ENCODE measurements at regions not wholly inside any gene's neighbourhood (a gene's known extent, or its start where the extent isn't known, plus 50 kb on each side); places are given as distances from the start of the nearest gene placed in this dataset.

GRCh38 chr10:92761571-92761970 is 71.8 kb downstream of the HHEX start:
- TF ChIP-seq TARDBP (IDR thresholded peaks at IDR 0.05): no peak
- TF ChIP-seq LEF1 (IDR thresholded peaks at IDR 0.05; ENCODE audit: borderline replicate concordance): no peak
- TF ChIP-seq FOXM1 (IDR thresholded peaks at IDR 0.05; ENCODE audit: borderline replicate concordance): no peak
- TF ChIP-seq ELF4 (IDR thresholded peaks at IDR 0.05): no peak
- TF ChIP-seq SP1 (IDR thresholded peaks at IDR 0.05): no peak
- no peak for TF ChIP-seq NFRKB (IDR thresholded peaks at IDR 0.05)
- TF ChIP-seq FOXK2 (IDR thresholded peaks at IDR 0.05): no peak
- no peak for TF ChIP-seq PKNOX1 (IDR thresholded peaks at IDR 0.05)
- no peak for TF ChIP-seq FOXA1 (IDR thresholded peaks at IDR 0.05)
- no peak for TF ChIP-seq L3MBTL2 (conservative IDR thresholded peaks at IDR 0.05)
- no peak for TF ChIP-seq SUZ12 (IDR thresholded peaks at IDR 0.05)
- no peak for TF ChIP-seq BHLHE40 (IDR thresholded peaks at IDR 0.05; ENCODE audit: borderline replicate concordance)
